Keratinocyte (primary cell): ENCODE measurements at regions not wholly inside any gene's neighbourhood (a gene's known extent, or its start where the extent isn't known, plus 50 kb on each side); places are given as distances from the start of the nearest gene placed in this dataset.

Experiments used
- DNase-seq: peaks from one replicate; pipeline ENCODE4 v3.0.0-alpha.2; 2011; ENCODE audit warnings: low read depth, missing footprints, low spot score
- FAIRE-seq: peaks from 2 replicates; lab custom pipeline; 2011; peaks lifted over from hg19 to GRCh38; lab: Jason Lieb, UNC
- H2AFZ ChIP-seq: 2 replicates; pipeline ENCODE4 v1.6.0; 2012; ENCODE audit warnings: low read length, control low read depth, inconsistent platforms; ENCODE audit not compliant: control insufficient read depth
- H3K27ac ChIP-seq: 2 replicates; pipeline ENCODE4 v1.5.1; 2011; ENCODE audit warnings: low read length; ENCODE audit not compliant: control insufficient read depth, insufficient read depth
- H3K27me3 ChIP-seq: 3 replicates; pipeline ENCODE4 v1.6.0; 2011; ENCODE audit warnings: low read length; ENCODE audit not compliant: control insufficient read depth, insufficient read depth; ENCODE audit errors: extremely low read depth
- H3K36me3 ChIP-seq, 2 experiments: 2 replicates in 1 of 2; 3 replicates in 1 of 2; pipeline ENCODE4 v1.5.1; 2011; ENCODE audit warnings: low read length in 2 of 2, mild to moderate bottlenecking in 1 of 2; ENCODE audit not compliant: control insufficient read depth in 2 of 2, insufficient read depth in 2 of 2; ENCODE audit errors: extremely low read depth in 1 of 2
- H3K4me1 ChIP-seq: 3 replicates; pipeline ENCODE4 v1.5.1; 2011; ENCODE audit warnings: low read length; ENCODE audit not compliant: control insufficient read depth, insufficient read depth; ENCODE audit errors: extremely low read depth
- H3K4me2 ChIP-seq: 3 replicates; pipeline ENCODE4 v1.6.0; 2011; ENCODE audit warnings: low read depth, low read length; ENCODE audit not compliant: control insufficient read depth, insufficient read depth; ENCODE audit errors: extremely low read depth
- H3K4me3 ChIP-seq, 3 experiments: fragments of 200-600 bp in 1 of 3; sonication (generic) in 1 of 3; 2 replicates in 2 of 3; 3 replicates in 1 of 3; pipeline ENCODE4 v1.5.1; 2011 to 2016; ENCODE audit warnings: low read length in 3 of 3, mild to moderate bottlenecking in 3 of 3, control low read depth in 2 of 3, inconsistent platforms in 1 of 3, low read depth in 1 of 3, mixed read lengths in 1 of 3, mixed run types in 1 of 3, moderate library complexity in 1 of 3; ENCODE audit not compliant: control insufficient read depth in 2 of 3, insufficient read depth in 2 of 3; ENCODE audit errors: extremely low read depth in 1 of 3
- H3K79me2 ChIP-seq: 2 replicates; pipeline ENCODE4 v1.6.0; 2012; ENCODE audit warnings: low read length; ENCODE audit not compliant: control insufficient read depth, insufficient read depth
- H3K9ac ChIP-seq: 3 replicates; pipeline ENCODE4 v1.6.0; 2011; ENCODE audit warnings: low read length; ENCODE audit not compliant: control insufficient read depth, insufficient read depth; ENCODE audit errors: extremely low read depth
- H3K9me1 ChIP-seq: 3 replicates; pipeline ENCODE4 v1.6.0; 2011; ENCODE audit warnings: low read length; ENCODE audit not compliant: control insufficient read depth, insufficient read depth; ENCODE audit errors: extremely low read depth
- H3K9me3 ChIP-seq: 2 replicates; pipeline ENCODE4 v1.5.1; 2012; ENCODE audit warnings: low read depth, low read length; ENCODE audit not compliant: control insufficient read depth
- H4K20me1 ChIP-seq: 3 replicates; pipeline ENCODE4 v1.6.0; 2011; ENCODE audit warnings: low read length; ENCODE audit not compliant: control insufficient read depth, insufficient read depth; ENCODE audit errors: extremely low read depth
- CTCF ChIP-seq, 3 experiments: IDR thresholded peaks in 1 of 3; conservative IDR thresholded peaks in 1 of 3; optimal IDR thresholded peaks in 1 of 3; 2 replicates in 2 of 3; 3 replicates in 1 of 3; pipeline versions ENCODE3 to v1.5.1; 2011; ENCODE audit warnings: low read length in 3 of 3, mild to moderate bottlenecking in 3 of 3, moderate library complexity in 2 of 3, control low read depth in 1 of 3, inconsistent platforms in 1 of 3; ENCODE audit not compliant: insufficient read depth in 2 of 3; ENCODE audit errors: extremely low read depth in 1 of 3
- EZH2 ChIP-seq: IDR thresholded peaks from one replicate; pipeline ENCODE4 v1.6.1; 2012; ENCODE audit warnings: inconsistent platforms, mild to moderate bottlenecking, low read length, moderate library complexity
- dilution Hi-C: fragments of 300-500 bp; cut with MboI; formaldehyde crosslinking; loops from one replicate; pipeline ENCODE4 v1.7.0; 2020; ENCODE audit warnings: low sequenced_read_pairs; ENCODE audit not compliant: extremely low pct_ligation_motif_present

DNA sequence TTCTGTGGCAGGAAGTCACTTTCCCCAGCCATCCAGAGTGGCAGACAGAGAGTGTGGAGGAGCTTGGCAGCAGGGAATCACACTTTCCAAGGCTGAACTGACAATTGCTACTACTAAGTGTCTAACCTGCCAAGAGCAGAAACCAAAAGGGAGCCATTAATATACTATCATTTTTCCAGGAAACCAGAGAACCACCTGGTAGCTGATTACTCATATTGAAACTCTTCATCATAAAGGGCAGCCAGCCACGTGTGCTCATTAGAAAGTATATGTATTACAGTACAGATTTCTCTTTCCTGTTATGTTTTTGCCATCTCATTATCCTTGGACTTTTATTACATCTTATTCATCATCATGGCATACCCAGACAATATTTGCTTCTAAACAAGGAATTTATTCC lies 374.9 kb downstream of the GXYLT1 start:
- no peak overlapping the region for H2AFZ ChIP-seq
- no peak for DNase-seq
- H3K79me2 ChIP-seq: no peaks in the 10 kb centered on the region
- TF ChIP-seq EZH2: no peak
- no peak for TF ChIP-seq CTCF (optimal IDR thresholded peaks at IDR 0.05 in 1 of 3, IDR thresholded peaks at IDR 0.05 in 1 of 3, conservative IDR thresholded peaks at IDR 0.05 in 1 of 3; ENCODE audit: extremely low read depth in 1 of 3, insufficient read depth in 2 of 3, low read length in 3 of 3)
- no peak overlapping the region for H3K27ac ChIP-seq
- no peaks in the 10 kb centered on the region for H4K20me1 ChIP-seq
- H3K9me3 ChIP-seq: no peaks in the 10 kb centered on the region
- H3K9me1 ChIP-seq: no peaks in the 10 kb centered on the region
- H3K4me3 ChIP-seq: no peak overlapping the region
- H3K9ac ChIP-seq: no peak overlapping the region
- no peaks in the 10 kb centered on the region for H3K36me3 ChIP-seq
- no peaks in the 10 kb centered on the region for H3K27me3 ChIP-seq
- dilution Hi-C loops: no loop called here
- H3K4me1 ChIP-seq: no peaks in the 10 kb centered on the region
- H3K4me2 ChIP-seq: no peak overlapping the region
- FAIRE-seq: no peak

GRCh38 chr12:41768456-41768855 lies 376.2 kb downstream of the GXYLT1 start:
- Histone ChIP-seq H3K4me1 (no peaks in the 10 kb centered on the region), H2AFZ (no peak overlapping the region), H3K27me3 (no peaks in the 10 kb centered on the region), H3K4me3 (no peak overlapping the region), H3K27ac (no peak overlapping the region), H4K20me1 (no peaks in the 10 kb centered on the region), H3K9me1 (no peaks in the 10 kb centered on the region), H3K36me3 (no peaks in the 10 kb centered on the region), H3K9ac (no peak overlapping the region), H3K9me3 (no peaks in the 10 kb centered on the region), H3K4me2 (no peak overlapping the region), H3K79me2 (no peaks in the 10 kb centered on the region)
- FAIRE-seq: no peak
- dilution Hi-C loops: no loop called here
- no peak for DNase-seq
- TF ChIP-seq CTCF (optimal IDR thresholded peaks at IDR 0.05 in 1 of 3, IDR thresholded peaks at IDR 0.05 in 1 of 3, conservative IDR thresholded peaks at IDR 0.05 in 1 of 3; ENCODE audit: extremely low read depth in 1 of 3, insufficient read depth in 2 of 3, low read length in 3 of 3): no peak
- TF ChIP-seq EZH2: no peak
